HEK293T (cell line): ENCODE measurements at regions not wholly inside any gene's neighbourhood (a gene's known extent, or its start where the extent isn't known, plus 50 kb on each side); places are given as distances from the start of the nearest gene placed in this dataset.

Source experiments
- CTCF ChIA-PET: fragments of 350-600 bp; formaldehyde crosslinking; extraction: SDS; loops from one replicate; lab custom pipeline; 2021; ENCODE audit warnings: antibody characterized with exemption, inconsistent platforms; lab: Yijun Ruan, JAX
- POLR2A ChIA-PET: fragments of 350-600 bp; formaldehyde crosslinking; extraction: SDS; loops from one replicate; lab custom pipeline; 2020; ENCODE audit warnings: antibody characterized with exemption, inconsistent platforms; lab: Yijun Ruan, JAX
- DNase-seq: peaks from one replicate; pipeline ENCODE4 v3.0.0; 2012; ENCODE audit warnings: mixed read lengths; ENCODE audit errors: extremely low spot score
- ARNT ChIP-seq: fragments of 450-650 bp; IDR thresholded peaks from 2 replicates; pipeline ENCODE4 v1.6.1; 2017; ENCODE audit warnings: mild to moderate bottlenecking
- BHLHE40 ChIP-seq: fragments of 450-650 bp; IDR thresholded peaks from 2 replicates; pipeline ENCODE4 v1.6.1; 2016; ENCODE audit warnings: mild to moderate bottlenecking, moderate library complexity, borderline replicate concordance
- CTBP1 ChIP-seq: fragments of 450-650 bp; IDR thresholded peaks from 2 replicates; pipeline ENCODE4 v1.6.1; 2016; ENCODE audit warnings: borderline replicate concordance
- ELF4 ChIP-seq: fragments of 450-650 bp; IDR thresholded peaks from 2 replicates; pipeline ENCODE4 v1.6.1; 2017; ENCODE audit warnings: antibody characterized with exemption
- FOXA1 ChIP-seq: fragments of 450-650 bp; IDR thresholded peaks from 2 replicates; pipeline ENCODE4 v1.6.1; 2016; ENCODE audit warnings: mild to moderate bottlenecking
- FOXK2 ChIP-seq: fragments of 450-650 bp; IDR thresholded peaks from 2 replicates; pipeline ENCODE4 v1.6.1; 2016; ENCODE audit warnings: mild to moderate bottlenecking
- FOXM1 ChIP-seq: fragments of 450-650 bp; IDR thresholded peaks from 2 replicates; pipeline ENCODE4 v1.6.1; 2017; ENCODE audit warnings: mild to moderate bottlenecking, borderline replicate concordance
- HDGF ChIP-seq: fragments of 450-650 bp; IDR thresholded peaks from 2 replicates; pipeline ENCODE4 v1.6.1; 2017; ENCODE audit warnings: antibody characterized with exemption, borderline replicate concordance
- L3MBTL2 ChIP-seq: fragments of 450-650 bp; conservative IDR thresholded peaks from 2 replicates; pipeline ENCODE4 v1.6.1; 2016; ENCODE audit warnings: mild to moderate bottlenecking
- LEF1 ChIP-seq: fragments of 450-650 bp; IDR thresholded peaks from 2 replicates; pipeline ENCODE4 v1.6.1; 2017; ENCODE audit warnings: mild to moderate bottlenecking, borderline replicate concordance
- NFRKB ChIP-seq: fragments of 450-650 bp; IDR thresholded peaks from 2 replicates; pipeline ENCODE4 v1.6.1; 2016; ENCODE audit warnings: mild to moderate bottlenecking, moderate library complexity
- SP1 ChIP-seq: fragments of 450-650 bp; IDR thresholded peaks from 2 replicates; pipeline ENCODE4 v1.6.1; 2017
- SUZ12 ChIP-seq: fragments of 450-650 bp; IDR thresholded peaks from 2 replicates; pipeline ENCODE4 v1.6.1; 2016; ENCODE audit warnings: mild to moderate bottlenecking
- TARDBP ChIP-seq: fragments of 450-650 bp; IDR thresholded peaks from 2 replicates; pipeline ENCODE4 v1.6.1; 2016
- ZNF384 ChIP-seq: fragments of 450-650 bp; IDR thresholded peaks from 2 replicates; pipeline ENCODE4 v1.6.1; 2016
- TF ChIP-seq, protein P1 (sequence below): fragments of 450-650 bp; IDR thresholded peaks from 2 replicates; pipeline ENCODE4 v1.6.1; 2016

- POLR2A ChIA-PET = no interaction called here
- TF ChIP-seq L3MBTL2 (no peak), FOXK2 (no peak), CTBP1 (no peak), FOXA1 (no peak), HDGF (no peak), ZNF384 (no peak), FOXM1 (no peak)
- TF ChIP-seq, protein P1, sequence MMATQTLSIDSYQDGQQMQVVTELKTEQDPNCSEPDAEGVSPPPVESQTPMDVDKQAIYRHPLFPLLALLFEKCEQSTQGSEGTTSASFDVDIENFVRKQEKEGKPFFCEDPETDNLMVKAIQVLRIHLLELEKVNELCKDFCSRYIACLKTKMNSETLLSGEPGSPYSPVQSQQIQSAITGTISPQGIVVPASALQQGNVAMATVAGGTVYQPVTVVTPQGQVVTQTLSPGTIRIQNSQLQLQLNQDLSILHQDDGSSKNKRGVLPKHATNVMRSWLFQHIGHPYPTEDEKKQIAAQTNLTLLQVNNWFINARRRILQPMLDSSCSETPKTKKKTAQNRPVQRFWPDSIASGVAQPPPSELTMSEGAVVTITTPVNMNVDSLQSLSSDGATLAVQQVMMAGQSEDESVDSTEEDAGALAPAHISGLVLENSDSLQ = no peak
- no peak for DNase-seq
- CTCF ChIA-PET = interaction anchor here (1.0 kb wide), 1 partner anchor 12 kb away, joined by 3 read pairs; no protein-coding TSS in a partner anchor
These were observed 92.8 kb upstream of the LANCL2 start for GRCh38 chr7:55272328-55272727.

DNA sequence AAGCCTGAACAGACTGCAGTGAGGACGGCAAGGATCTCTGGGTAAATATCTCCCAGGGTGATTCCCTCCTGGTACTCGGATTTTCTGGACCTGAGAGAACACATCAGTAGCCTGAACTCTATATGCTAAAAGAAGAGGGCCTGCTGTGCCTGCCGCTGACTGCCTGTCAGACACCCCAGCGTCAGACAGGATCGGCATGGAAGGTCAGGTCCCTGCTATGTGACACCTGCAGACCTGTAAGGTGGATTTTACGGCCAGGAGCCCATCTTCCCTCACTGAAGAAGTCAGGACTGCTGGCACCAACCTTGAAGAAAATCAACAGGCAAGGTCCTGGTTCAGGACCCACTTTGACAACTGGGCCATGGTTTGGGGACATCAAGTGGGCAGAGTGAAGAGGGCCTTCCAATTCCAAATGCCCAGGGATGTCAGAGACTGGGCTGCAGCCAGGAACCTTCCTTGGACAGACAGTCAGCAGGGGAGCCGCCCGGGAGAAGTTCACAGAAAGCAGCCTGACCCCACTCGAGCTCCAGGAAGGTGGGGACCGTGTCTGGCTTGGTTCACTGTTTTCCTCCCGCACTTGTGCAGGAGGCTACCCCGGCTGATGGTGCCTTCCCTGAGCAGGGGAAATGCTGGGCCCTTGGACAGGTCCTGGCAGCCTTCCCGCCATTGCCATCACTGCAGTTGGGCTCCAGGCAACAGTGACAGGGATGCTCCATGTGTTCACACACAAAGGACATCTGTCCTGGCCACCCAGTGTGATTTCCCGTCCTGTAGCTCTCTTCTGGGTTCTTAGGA is 91.8 kb upstream of the LANCL2 start:
- no peak for TF ChIP-seq ARNT
- TF ChIP-seq LEF1 = no peak
- TF ChIP-seq FOXM1 = no peak
- no peak for TF ChIP-seq SUZ12
- no peak for TF ChIP-seq CTBP1
- TF ChIP-seq HDGF = no peak
- no peak for TF ChIP-seq ZNF384
- no peak for TF ChIP-seq FOXK2
- TF ChIP-seq TARDBP = no peak
- no peak for TF ChIP-seq ELF4
- TF ChIP-seq, protein P1 = no peak
- TF ChIP-seq L3MBTL2 = no peak
- no peak for TF ChIP-seq BHLHE40
- TF ChIP-seq SP1 = no peak
- TF ChIP-seq NFRKB = no peak
- no peak for DNase-seq
- ChIA-PET CTCF (interaction anchor here (0.6 to 1.0 kb wide), 2 partner anchors 11 to 692 kb away, joined by 3 to 4 read pairs; no protein-coding TSS in a partner anchor), POLR2A (no interaction called here)

DNA sequence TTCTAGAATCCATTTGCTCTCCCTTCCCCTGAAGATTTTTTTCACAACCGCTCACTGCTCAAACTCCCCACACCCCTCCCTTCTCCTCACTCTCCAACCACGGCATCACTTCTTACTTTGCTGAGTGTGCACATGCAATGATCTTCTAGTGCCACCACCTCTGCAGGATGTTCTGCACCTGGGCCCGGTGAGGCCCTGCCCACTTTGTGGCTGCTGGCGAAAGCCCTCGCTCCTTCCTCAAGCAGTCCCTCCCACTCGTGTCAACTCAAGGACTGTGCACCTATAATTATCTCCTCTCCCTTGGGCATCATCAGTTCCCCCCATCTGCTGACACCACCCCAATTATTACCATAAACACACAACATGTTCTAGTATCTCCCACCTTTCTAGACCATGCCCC is 91.0 kb upstream of the LANCL2 start:
- CTCF ChIA-PET = no interaction called here
- POLR2A ChIA-PET = no interaction called here
- no peak for DNase-seq

GRCh38 chr7:55275291-55276200 is 89.6 kb upstream of the LANCL2 start:
- no peak for DNase-seq
- TF ChIP-seq SP1 (no peak), CTBP1 (no peak), FOXM1 (no peak), ZNF384 (no peak), TARDBP (no peak), FOXK2 (no peak)
- TF ChIP-seq, protein P1 = no peak
- CTCF ChIA-PET = interaction anchor here (0.8 kb wide), 1 partner anchor 140 kb away, joined by 3 read pairs; no protein-coding TSS in a partner anchor
- POLR2A ChIA-PET = interaction anchor here (1.8 kb wide), 1 partner anchor 90 kb away, joined by 5 read pairs; no protein-coding TSS in a partner anchor

More for the DNA sequence above, 91.0 kb upstream of the LANCL2 start:
- no peak for TF ChIP-seq TARDBP
- TF ChIP-seq FOXK2 = no peak
- no peak for TF ChIP-seq LEF1
- no peak for TF ChIP-seq FOXA1
- no peak for TF ChIP-seq FOXM1
- no peak for TF ChIP-seq SP1
- TF ChIP-seq ARNT = no peak
- no peak for TF ChIP-seq NFRKB
- TF ChIP-seq L3MBTL2 = no peak
- TF ChIP-seq HDGF = no peak
- no peak for TF ChIP-seq CTBP1

GRCh38 chr7:55276572-55277295 is 88.4 kb upstream of the LANCL2 start:
- ChIA-PET CTCF (interaction anchor here (0.5 to 0.9 kb wide), 3 partner anchors 139 to 687 kb away, joined by 3 to 5 read pairs (median 3); no protein-coding TSS in a partner anchor), POLR2A (interaction anchor here (1.8 kb wide), 1 partner anchor 89 kb away, joined by 5 read pairs; no protein-coding TSS in a partner anchor)

More at GRCh38 chr7:55276572-55277295, 88.4 kb upstream of the LANCL2 start:
- no peak for TF ChIP-seq HDGF
- TF ChIP-seq SP1 = no peak
- TF ChIP-seq ELF4 = no peak
- TF ChIP-seq ZNF384 = no peak
- no peak for TF ChIP-seq FOXK2
- no peak for TF ChIP-seq TARDBP
- TF ChIP-seq LEF1 = no peak
- no peak for TF ChIP-seq BHLHE40
- no peak for TF ChIP-seq SUZ12
- DNase-seq = no peak
